HG03159 (cell line): ENCODE measurements at regions not wholly inside any gene's neighbourhood (a gene's known extent, or its start where the extent isn't known, plus 50 kb on each side); places are given as distances from the start of the nearest gene placed in this dataset.
A peak's percentile ranks its signal among the peaks of the same experiment; 100 is the strongest.
"Not testable (repeated sequence)": the region's sequence is repeated elsewhere in the genome, so short reads cannot be mapped to it uniquely, and the experiment has no call there.

Source experiments
- ATAC-seq: cut with Tn5 transposase; IDR thresholded peaks from one replicate; pipeline ENCODE4 v1.9.1; 2021; ENCODE audit warnings: mild to moderate bottlenecking, moderate library complexity; ENCODE audit not compliant: unreplicated experiment

GRCh38 chr2:89855752-89856151, 1164.3 kb downstream of the RPIA start:
- not testable (repeated sequence) for ATAC-seq

- ATAC-seq = not testable (repeated sequence)
Measured at GRCh38 chr2:89856305-89856704, 1164.8 kb downstream of the RPIA start.

- ATAC-seq = not testable (repeated sequence)
Measured at GRCh38 chr2:89862164-89862563, 1170.7 kb downstream of the RPIA start.

GRCh38 chr2:89863209-89863608, 1171.7 kb downstream of the RPIA start:
- peak; percentile 74 for ATAC-seq

GRCh38 chr2:89874810-89875595, 1183.5 kb downstream of the RPIA start:
- not testable (repeated sequence) for ATAC-seq

GRCh38 chr2:89876445-89876844, 1185.0 kb downstream of the RPIA start:
- ATAC-seq = not testable (repeated sequence)

GRCh38 chr2:89876878-89877277, 1185.4 kb downstream of the RPIA start:
- not testable (repeated sequence) for ATAC-seq

- ATAC-seq = not testable (repeated sequence)
Measured at GRCh38 chr2:89882880-89883279, 1191.4 kb downstream of the RPIA start.

- ATAC-seq = not testable (repeated sequence)
Measured at GRCh38 chr2:89883624-89884023, 1192.2 kb downstream of the RPIA start.

GRCh38 chr2:89885071-89885470, 1193.6 kb downstream of the RPIA start:
- not testable (repeated sequence) for ATAC-seq

GRCh38 chr2:89888693-89889092, 1197.2 kb downstream of the RPIA start:
- ATAC-seq = not testable (repeated sequence)

- not testable (repeated sequence) for ATAC-seq
Measured at GRCh38 chr2:89890185-89890773, 1198.8 kb downstream of the RPIA start.

- ATAC-seq = not testable (repeated sequence)
Measured at GRCh38 chr2:89894988-89895387, 1203.5 kb downstream of the RPIA start.

GRCh38 chr2:89895629-89896028, 1204.2 kb downstream of the RPIA start:
- ATAC-seq = not testable (repeated sequence)

GRCh38 chr2:89927018-89927417, 1235.5 kb downstream of the RPIA start:
- ATAC-seq = not testable (repeated sequence)

- ATAC-seq = not testable (repeated sequence)
Measured at GRCh38 chr2:89935436-89935835, 1244.0 kb downstream of the RPIA start.

- ATAC-seq = not testable (repeated sequence)
Measured at GRCh38 chr2:89936011-89936410, 1244.5 kb downstream of the RPIA start.

- not testable (repeated sequence) for ATAC-seq
Measured at GRCh38 chr2:89936559-89936958, 1245.1 kb downstream of the RPIA start.

GRCh38 chr2:89938756-89939155, 1247.3 kb downstream of the RPIA start:
- peak; percentile 94 for ATAC-seq

- ATAC-seq = not testable (repeated sequence)
Measured at GRCh38 chr2:89944267-89944666, 1252.8 kb downstream of the RPIA start.

- ATAC-seq = not testable (repeated sequence)
Measured at GRCh38 chr2:89945004-89945616, 1253.6 kb downstream of the RPIA start.
